ENCODE measurements at regions not wholly inside any gene's neighbourhood (a gene's known extent, or its start where the extent isn't known, plus 50 kb on each side); places are given as distances from the start of the nearest gene placed in this dataset.
"Not testable (repeated sequence)": the region's sequence is repeated elsewhere in the genome, so short reads cannot be mapped to it uniquely, and the experiment has no call there.

DNA sequence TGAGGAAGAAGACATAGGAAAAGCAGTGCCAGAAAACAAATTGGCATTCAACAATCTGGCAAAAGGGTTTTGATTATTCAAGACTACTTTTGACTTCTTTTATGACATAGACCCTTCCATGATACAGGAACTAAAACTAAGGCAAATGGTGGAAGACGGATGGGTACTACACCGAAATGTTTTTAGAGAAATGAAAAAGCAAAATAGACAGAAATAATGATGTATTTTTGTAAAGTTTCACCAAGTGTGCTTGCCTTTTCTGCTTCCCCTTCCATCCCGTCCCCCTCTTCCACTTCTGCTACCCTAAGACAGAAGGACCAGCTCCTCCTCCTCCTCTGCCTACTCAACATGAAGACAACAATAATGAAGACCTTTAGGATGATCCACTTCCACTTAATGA, 53.4 kb upstream of the PARP8 start:
- H3K9me3 ChIP-seq (replicated peaks); H3K27me3 ChIP-seq; H3K27ac ChIP-seq; DNase-seq; H3K4me3 ChIP-seq; H3K36me3 ChIP-seq; H3K4me1 ChIP-seq: not testable (repeated sequence)

Data from SJCRH30 (cell line).